Fibroblast of skin of back (primary cell): ENCODE measurements at regions not wholly inside any gene's neighbourhood (a gene's known extent, or its start where the extent isn't known, plus 50 kb on each side); places are given as distances from the start of the nearest gene placed in this dataset.

Experiments
- DNase-seq: peaks from one replicate; pipeline ENCODE4 v3.0.0-alpha.2; 2013

DNA sequence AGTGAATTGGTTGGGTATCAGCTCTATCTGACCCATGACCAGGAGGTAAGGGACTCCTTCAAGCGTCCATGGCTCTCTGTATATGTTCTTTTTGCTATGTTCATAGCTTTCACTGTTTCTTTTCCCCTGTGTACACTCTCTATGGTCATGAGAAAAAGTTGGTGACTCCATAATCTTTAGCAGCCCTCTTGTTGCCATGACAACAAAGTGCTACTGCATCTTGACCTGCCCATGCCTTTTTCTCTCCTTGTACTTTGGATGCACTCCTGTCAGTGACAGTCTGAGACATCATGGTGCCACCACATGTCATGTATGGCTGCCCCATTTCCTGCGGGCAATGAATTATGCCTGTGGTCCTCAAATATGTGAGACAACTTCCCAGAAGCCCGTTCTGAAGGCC is 280.2 kb downstream of the TMEM121 start:
- DNase-seq, result no peak

DNA sequence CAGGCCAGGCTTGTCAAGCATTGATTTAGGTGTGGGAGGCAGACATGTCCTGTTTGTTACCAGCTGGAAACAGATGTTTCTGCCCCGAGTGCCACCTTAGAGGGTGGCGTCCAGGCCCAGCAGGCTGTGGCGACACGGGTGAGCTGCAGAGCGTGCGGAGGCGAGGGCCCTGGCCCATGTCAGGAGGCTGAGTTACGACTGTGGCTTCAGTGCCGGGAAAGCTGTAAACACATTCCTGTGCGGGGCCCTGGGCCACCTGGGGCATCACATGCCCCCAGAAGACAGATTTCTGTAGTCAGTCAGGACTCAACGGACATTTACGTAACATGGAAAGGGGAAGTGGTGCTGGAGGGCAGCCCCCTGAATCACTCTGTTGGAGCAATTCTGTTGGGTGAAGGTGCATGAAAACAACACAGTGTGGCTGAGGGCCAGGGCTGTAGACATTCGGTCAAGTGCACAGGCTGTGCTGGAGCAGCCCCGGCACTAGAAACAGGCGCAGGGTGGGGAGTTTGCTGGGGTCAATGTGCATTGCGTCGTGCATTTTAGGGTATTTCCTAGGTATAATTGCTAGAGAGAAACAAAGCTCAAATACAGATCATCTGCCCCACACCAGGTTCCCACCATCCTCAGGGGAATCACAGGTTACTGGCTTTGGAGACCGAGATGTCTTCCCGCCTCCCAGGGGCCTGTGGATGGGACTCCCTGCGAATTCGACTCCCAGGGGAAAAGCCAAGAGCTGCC is 291.8 kb downstream of the TMEM121 start:
- no peak for DNase-seq

DNA sequence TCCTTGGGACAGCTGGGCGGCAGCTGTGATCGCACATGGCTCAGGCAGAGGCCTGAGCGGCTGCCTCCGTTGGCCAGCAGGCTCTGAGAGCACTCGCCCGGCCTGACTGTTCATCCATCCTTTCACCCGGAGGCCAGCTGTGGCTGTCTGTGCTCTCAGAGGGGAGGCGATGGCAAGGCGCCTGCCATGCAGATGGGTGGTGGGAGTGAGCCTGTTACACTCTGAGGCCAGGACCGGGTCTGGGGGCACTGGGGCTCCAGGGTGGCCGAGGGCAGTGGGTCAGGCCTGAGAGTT is 292.3 kb downstream of the TMEM121 start:
- DNase-seq, result no peak

DNA sequence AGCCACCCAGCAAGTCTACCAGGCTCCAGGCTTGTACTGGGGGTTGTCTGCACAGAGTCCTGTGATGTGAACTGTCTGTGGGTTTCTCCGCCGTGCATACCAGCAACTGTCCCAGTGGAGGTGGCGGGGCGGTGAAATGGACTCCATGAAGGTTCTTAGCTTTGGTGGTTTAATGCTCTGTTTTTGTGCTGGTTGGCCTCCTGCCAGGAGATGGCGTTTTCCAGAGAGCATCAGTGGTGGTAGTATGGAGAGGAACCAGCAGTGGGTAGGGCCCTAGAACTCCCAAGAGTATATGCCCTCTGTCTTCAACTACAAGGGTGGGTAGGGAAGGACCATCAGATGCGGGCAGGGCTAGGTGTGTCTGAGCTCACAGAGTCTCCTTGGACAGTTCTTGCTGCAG is 303.8 kb downstream of the TMEM121 start:
- DNase-seq, result no peak

- no peak for DNase-seq
Measured at GRCh38 chr14:105836160-105836559, 309.8 kb downstream of the TMEM121 start.

- DNase-seq, result no peak
Measured at GRCh38 chr14:105836730-105837129, 310.3 kb downstream of the TMEM121 start.

GRCh38 chr14:105837349-105838063 is 311.1 kb downstream of the TMEM121 start:
- no peak for DNase-seq

GRCh38 chr14:105838107-105838506 is 311.7 kb downstream of the TMEM121 start:
- DNase-seq, result no peak

DNA sequence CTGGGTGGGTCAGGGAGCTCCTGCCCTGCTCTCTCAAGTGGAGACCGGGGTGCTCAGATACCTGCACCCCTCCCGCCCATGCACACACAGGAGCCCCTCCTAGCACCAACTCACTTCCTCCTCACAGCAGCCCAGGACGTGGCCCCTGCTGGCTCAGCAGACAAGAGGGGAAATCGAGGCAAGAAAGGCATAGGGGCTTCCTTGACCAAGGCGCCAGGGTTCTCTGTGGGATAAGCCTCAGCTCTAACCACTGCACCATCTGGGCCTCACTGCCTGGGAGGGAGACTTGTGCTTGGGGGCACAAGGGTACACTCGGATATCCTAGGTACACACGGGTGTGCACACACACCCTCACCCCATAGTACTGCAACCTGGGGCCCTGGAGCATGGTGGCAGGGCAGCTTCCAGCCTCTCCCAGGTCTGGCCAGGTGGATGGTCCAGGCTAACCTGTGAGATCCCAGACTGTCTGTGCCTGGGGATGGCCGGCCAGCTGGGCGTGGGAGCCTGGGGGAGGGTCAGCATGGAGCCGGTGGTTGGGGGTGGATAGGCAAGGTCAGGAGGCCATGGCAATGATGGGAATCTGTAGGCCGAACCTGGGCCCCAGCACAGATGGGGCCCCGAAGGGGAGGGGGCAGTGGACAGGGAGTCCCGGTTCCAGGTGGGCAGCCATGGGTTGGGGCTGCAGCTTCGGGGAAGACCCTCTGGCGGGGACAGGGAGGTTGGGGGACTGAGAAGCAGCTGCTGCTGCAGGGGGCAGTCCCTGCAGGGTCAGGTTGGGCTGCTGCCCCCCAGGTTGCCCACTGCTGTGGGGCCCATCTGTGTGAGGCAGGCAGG is 312.4 kb downstream of the TMEM121 start:
- DNase-seq, result no peak

DNA sequence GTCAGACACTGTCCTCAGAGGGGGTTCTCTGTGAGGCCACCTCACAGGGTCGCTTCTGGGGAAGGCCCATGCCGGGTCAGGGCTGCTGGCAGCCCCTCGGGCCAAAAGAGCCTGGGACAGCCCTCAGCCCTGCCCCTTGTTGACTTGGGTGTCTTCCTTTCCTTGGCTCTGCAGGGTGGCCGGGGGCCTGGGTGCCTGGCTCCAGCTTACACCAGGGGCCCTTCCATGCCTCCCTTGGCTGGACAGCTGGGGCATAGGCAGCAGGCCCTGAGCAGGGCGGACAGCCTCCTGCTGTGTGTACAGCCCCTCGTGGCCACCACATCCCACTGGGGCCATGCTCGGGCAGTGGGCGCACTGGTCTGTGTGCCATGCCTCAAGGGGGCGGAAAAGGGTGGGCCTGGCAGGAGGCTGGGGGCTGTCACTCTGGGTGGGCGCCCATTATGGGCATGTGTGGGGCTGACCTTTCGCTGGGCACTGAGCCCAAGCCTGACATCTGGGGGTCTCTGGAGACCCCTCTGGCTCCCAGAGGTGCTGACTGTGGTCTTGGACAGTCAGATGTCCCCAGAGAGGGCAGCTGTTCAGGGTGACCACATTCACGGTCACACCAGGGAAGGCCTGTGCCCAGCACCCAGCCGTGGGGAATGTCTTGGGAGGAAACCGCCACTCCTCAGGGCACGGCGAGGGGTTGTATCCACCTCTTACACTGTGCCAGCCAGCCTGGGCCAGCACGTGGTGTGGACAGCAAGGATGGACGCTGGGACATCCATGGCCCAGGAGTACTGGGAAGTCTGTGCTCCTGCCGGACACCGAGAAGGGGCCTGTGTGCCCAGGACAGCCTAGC is 313.3 kb downstream of the TMEM121 start:
- DNase-seq, result no peak

GRCh38 chr14:105840266-105841021 is 314.1 kb downstream of the TMEM121 start:
- no peak for DNase-seq

- DNase-seq, result no peak
Measured at GRCh38 chr14:105841022-105842009, 314.9 kb downstream of the TMEM121 start.

GRCh38 chr14:105842105-105842504 is 315.7 kb downstream of the TMEM121 start:
- no peak for DNase-seq

DNA sequence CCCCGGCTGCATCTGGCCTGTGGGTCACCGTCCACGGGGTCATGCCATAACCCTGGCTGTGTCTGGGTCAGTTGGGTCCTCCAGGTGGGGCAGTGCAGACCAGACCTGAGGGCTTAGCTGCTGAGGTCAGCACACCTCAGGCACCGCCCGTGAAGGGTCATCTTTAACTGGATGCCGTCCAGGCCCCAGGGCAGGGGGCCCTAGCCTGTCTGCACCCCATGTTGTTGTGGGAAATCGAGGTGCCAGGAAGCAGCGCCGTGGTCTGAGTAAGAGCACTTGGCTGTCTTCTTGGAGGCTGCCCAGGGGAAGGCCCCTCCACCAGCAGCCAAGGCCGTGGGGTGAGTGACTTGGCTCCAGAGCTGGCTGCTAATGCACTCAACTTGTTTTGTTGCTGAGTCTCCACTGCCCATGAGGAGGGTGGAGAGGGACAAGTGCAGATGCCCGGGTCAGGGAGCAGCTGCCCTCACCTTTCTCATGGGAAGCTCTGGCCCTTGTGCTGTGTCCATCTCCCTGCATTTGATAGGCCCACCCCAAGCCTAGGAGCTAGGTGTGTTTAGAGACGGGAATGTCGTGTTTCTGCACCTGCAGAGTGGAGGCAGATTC is 317.2 kb downstream of the TMEM121 start:
- DNase-seq, result no peak

- DNase-seq, result no peak
Measured at GRCh38 chr14:105844047-105844630, 317.8 kb downstream of the TMEM121 start.

DNA sequence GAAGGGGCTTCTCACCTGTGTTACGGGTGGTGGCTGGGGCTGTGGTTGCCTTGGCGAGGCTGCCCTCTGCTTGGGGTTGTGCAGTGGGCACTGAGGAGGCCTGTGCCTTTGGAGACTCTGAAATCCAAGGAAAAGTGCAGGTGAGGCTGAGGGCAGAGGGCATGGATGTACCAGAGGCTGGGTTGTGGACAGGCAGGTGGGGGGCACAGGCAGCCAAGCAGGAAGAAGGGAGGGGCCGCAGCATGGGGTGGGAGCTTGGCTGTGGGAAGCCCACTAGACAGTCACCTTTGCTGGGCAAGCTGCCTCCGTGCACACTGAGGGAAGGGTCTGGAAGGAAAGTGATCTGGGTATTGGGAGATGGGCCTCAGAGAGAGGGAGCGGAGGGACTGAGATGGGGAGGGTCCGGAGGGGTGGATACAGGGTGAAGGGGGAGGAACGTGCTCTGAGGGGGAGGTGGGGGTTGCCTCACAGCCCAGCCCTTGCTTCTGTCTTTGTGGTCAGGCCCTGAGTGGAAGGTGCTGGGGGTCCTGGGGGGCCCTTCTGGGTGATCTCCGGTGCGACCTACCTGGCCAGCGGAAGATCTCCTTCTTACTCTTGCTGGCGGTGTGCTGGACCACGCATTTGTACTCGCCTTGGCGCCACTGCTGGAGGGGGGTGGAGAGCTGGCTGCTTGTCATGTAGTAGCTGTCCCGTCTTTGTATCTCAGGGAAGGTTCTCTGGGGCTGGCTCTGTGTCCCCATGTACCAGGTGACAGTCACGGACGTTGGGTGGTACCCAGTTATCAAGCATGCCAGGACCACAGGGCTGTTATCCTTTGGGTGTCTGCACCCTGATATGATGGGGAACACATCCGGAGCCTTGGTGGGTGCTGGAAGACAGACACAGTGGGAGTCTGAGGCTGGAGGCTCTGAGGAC is 318.7 kb downstream of the TMEM121 start:
- no peak for DNase-seq

- no peak for DNase-seq
Measured at GRCh38 chr14:105845725-105846309, 319.4 kb downstream of the TMEM121 start.

DNA sequence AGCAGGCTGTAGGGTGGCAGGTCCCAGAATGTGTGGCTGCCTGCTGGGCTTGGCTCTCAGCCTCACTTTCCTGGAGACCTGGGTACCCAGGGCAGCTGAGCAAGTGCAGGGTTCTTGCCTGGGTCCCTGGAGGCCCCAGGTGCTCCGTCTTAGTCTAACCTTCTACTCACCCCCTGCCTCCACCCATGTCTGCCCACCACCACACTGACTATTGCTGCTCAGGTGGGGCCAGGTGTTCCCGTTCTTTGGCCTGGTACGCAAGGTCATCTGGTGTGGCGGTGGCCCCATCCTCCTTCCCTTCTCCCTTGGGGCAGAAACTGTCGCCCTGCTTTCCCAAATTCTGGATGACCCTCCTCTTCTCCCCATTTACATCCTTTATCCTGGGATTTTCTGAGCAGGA is 319.9 kb downstream of the TMEM121 start:
- no peak for DNase-seq
